ENCODE measurements at regions not wholly inside any gene's neighbourhood (a gene's known extent, or its start where the extent isn't known, plus 50 kb on each side); places are given as distances from the start of the nearest gene placed in this dataset.
"Not testable (repeated sequence)": the region's sequence is repeated elsewhere in the genome, so short reads cannot be mapped to it uniquely, and the experiment has no call there.

- not testable (repeated sequence) for H3K4me1 Mint-ChIP-seq (ENCODE audit: low read depth in 2 of 2); H3K36me3 Mint-ChIP-seq (ENCODE audit: insufficient read depth); H3K27ac Mint-ChIP-seq; H3K9me3 Mint-ChIP-seq; DNase-seq; H3K4me3 Mint-ChIP-seq; ATAC-seq (replicated peaks)
- peaks cover 49 to 58% of the 10 kb centered on the region in 2 donors for H3K27me3 Mint-ChIP-seq
Observed at GRCh38 chr1:147348592-147348991, 106.1 kb downstream of the CHD1L start.

DNA sequence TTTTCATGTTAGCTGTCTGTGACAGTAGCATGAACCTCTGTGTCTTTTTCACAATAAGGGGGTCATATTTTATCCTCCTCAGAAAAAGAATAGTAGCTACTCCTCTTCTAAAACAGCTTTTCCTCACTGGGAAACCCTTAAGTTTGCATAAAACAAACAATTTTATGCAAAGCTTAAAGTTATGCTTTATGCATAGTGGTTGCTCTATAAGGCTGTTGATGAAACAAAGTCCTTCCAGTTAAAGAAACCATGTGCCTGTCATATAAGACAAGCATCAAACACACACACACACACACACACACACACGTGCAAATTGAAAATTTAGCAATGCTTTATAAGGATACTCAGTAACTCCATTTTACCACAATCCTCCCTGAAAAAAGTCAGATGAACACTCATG lies 107.0 kb downstream of the CHD1L start:
- H3K4me1 Mint-ChIP-seq (ENCODE audit: low read depth in 2 of 2) = no peaks in the 10 kb centered on the region

DNA sequence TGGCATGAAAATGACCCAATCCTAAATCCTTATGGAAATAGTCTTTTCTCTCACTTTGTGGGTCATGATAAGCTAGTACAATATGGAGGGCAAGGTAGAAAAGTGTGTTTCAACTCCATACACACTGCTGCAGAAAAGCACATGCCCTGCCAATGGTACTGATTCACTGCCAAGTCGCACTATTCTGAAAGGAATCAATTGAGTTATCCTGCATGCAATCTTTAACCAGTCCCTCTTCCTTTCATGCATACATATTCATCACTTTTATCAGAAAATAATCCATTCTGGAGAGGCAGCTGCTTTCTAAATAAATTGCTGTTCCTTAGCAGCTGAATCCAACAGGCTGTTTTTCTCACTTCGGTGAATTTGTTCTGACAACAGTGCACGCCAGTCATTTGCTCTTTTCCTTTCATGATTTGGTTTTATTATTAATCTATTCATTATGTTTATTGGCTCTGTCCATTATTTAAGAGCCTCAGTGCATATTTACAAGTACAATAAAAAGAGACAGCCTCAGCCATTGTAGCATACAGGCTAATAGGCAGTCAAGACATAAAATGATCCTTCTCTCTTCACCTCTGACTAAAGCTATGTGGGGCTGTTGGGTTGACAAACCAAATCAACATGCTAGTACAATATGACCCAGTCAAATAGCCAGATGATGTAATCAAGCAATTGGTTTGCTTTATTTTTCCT lies 108.8 kb downstream of the CHD1L start:
- ATAC-seq (replicated peaks) = no peak
- H3K27ac Mint-ChIP-seq = no peak overlapping the region
- H3K4me1 Mint-ChIP-seq (ENCODE audit: low read depth in 2 of 2) = no peaks in the 10 kb centered on the region
- H3K9me3 Mint-ChIP-seq = no peaks in the 10 kb centered on the region
- no peak for DNase-seq
- H3K4me3 Mint-ChIP-seq = no peak overlapping the region
- H3K27me3 Mint-ChIP-seq = peaks cover 22 to 33% of the 10 kb centered on the region in 2 donors
- H3K36me3 Mint-ChIP-seq (ENCODE audit: insufficient read depth) = no peaks in the 10 kb centered on the region

More for the DNA sequence above, 107.0 kb downstream of the CHD1L start:
- no peak overlapping the region for H3K27ac Mint-ChIP-seq
- no peaks in the 10 kb centered on the region for H3K36me3 Mint-ChIP-seq (ENCODE audit: insufficient read depth)
- DNase-seq (no peak), ATAC-seq (replicated peaks) (no peak)
- H3K4me3 Mint-ChIP-seq = no peak overlapping the region
- peaks cover 40 to 49% of the 10 kb centered on the region in 2 donors for H3K27me3 Mint-ChIP-seq
- H3K9me3 Mint-ChIP-seq = no peaks in the 10 kb centered on the region

DNA sequence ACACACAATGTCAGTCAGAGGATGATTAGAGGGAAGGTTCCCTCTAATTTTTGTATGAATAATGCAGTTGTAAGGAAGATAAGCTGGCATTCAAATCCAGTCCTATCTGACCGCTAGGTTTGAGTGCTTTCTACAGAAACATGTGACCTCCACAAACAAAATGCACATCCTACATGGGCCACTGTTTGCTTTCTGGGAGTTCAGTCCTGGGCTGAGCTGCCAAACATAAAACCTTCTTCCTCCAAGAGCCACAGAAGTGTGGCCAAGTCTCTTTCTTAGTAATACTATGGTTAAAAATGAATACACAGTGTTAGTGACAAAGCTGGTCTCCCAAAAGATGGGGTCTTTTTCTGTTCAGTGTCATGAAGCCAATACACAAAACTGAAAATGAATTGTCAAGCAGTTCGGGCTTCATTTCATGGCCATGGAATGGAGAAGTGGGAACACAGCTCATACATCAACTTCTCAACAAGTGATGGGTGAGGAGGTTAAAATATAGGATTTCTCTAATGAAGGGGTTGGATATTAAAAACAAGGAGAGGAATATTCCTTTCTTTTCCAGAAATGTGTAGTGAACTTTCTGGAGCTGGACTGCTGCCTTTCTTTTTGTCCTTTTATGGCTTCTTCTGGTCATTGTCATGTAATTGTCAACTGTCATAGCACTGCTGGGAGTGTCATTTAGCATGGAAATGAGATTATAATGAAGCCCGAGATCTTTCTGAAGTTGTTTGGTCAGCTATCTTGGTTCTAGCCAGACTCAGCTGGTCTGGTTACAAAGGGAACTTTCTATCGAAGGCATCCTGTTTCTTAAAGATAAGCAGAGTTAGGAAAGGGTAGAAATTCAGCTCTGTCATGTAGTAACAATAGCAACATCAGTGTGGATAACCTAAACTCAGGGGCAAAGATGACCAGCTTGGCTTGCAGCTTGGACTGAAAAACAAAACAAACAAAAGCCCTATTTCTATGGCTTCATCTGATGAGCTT lies 135.1 kb downstream of the CHD1L start:
- ATAC-seq (replicated peaks) = no peak
- Mint-ChIP-seq H3K27ac (no peak overlapping the region), H3K36me3 (ENCODE audit: insufficient read depth) (no peaks in the 10 kb centered on the region), H3K4me3 (no peak overlapping the region), H3K4me1 (ENCODE audit: low read depth in 2 of 2) (no peaks in the 10 kb centered on the region), H3K9me3 (no peaks in the 10 kb centered on the region), H3K27me3 (peaks cover 22 to 33% of the 10 kb centered on the region in 2 donors)
- DNase-seq = no peak

- Mint-ChIP-seq H3K27ac (no peak overlapping the region), H3K9me3 (no peaks in the 10 kb centered on the region), H3K27me3 (peaks cover 8 to 13% of the 10 kb centered on the region in 2 donors), H3K36me3 (ENCODE audit: insufficient read depth) (no peaks in the 10 kb centered on the region), H3K4me1 (ENCODE audit: low read depth in 2 of 2) (no peaks in the 10 kb centered on the region), H3K4me3 (no peak overlapping the region)
- DNase-seq (no peak), ATAC-seq (replicated peaks) (no peak)
Observed at GRCh38 chr1:147379889-147380288, 137.4 kb downstream of the CHD1L start.

DNA sequence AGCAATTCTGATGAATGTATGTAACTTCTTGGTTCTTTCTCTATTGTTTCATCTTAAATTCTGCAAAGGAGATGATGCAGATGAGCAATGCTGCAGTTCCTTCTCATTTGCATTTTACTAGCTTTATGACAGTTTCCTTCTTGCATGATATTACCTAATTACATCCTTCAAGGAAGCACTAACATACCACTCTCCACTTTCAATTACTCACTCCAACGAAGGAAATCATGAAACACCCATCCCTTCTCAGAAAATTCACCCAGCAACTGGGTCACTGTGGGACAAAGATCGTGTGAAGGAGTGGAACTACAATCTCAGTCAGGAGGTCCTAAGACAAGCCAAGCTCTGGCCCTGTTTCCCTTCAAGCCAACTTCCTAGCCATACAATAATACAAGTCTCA lies 142.3 kb downstream of the CHD1L start:
- H3K9me3 Mint-ChIP-seq = no peaks in the 10 kb centered on the region
- no peaks in the 10 kb centered on the region for H3K36me3 Mint-ChIP-seq (ENCODE audit: insufficient read depth)
- H3K4me3 Mint-ChIP-seq = no peak overlapping the region
- no peak for ATAC-seq (replicated peaks)
- no peak overlapping the region for H3K27ac Mint-ChIP-seq
- no peaks in the 10 kb centered on the region for H3K4me1 Mint-ChIP-seq (ENCODE audit: low read depth in 2 of 2)
- DNase-seq = no peak
- peaks cover 2 to 22% of the 10 kb centered on the region in 2 donors for H3K27me3 Mint-ChIP-seq

GRCh38 chr1:147388969-147389368 lies 146.5 kb downstream of the CHD1L start:
- peaks cover 16 to 29% of the 10 kb centered on the region in 2 donors for H3K27me3 Mint-ChIP-seq
- no peak for ATAC-seq (replicated peaks)
- H3K4me1 Mint-ChIP-seq (ENCODE audit: low read depth in 2 of 2) = no peaks in the 10 kb centered on the region
- no peak overlapping the region for H3K27ac Mint-ChIP-seq
- H3K4me3 Mint-ChIP-seq = no peak overlapping the region
- H3K36me3 Mint-ChIP-seq (ENCODE audit: insufficient read depth) = no peaks in the 10 kb centered on the region
- DNase-seq = no peak
- no peaks in the 10 kb centered on the region for H3K9me3 Mint-ChIP-seq

DNA sequence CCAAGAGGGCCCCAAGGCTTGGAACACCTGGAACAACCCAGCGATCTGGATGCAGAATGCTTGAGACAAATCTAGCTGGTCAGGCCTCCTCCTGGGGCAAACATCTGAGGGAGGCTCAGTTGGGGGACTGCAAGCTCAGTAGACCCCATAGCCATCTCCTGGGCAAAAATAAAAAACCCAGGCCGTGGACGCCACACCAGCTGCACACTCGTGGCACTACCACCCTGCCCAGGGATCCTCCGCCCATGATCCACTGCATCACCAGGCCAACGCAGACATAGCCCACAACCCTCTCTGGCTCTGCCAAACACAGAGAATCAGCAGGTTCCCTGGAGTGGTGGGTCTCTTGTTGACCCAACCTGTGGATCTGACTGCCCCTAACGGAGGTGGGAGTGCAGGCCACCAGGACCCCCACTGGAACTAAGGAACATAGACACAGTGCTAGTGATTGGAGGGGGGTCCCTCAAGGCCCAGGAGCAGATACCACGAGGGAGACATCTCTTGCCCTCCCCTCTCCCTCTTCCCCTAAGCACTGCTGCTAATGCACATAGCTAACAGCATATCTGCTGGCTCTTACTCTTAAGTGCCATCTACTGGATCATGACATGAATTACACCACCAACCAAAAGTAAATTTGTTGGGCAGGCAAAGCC lies 147.2 kb downstream of the CHD1L start:
- no peak overlapping the region for H3K27ac Mint-ChIP-seq
- H3K4me1 Mint-ChIP-seq (ENCODE audit: low read depth in 2 of 2) = no peaks in the 10 kb centered on the region
- H3K4me3 Mint-ChIP-seq = no peak overlapping the region
- ATAC-seq (replicated peaks) (peak; percentile 35), DNase-seq (peak in 1 of 3 experiments; percentile 4)
- no peaks in the 10 kb centered on the region for H3K36me3 Mint-ChIP-seq (ENCODE audit: insufficient read depth)
- peaks cover 16 to 29% of the 10 kb centered on the region in 2 donors for H3K27me3 Mint-ChIP-seq
- H3K9me3 Mint-ChIP-seq = no peaks in the 10 kb centered on the region

DNA sequence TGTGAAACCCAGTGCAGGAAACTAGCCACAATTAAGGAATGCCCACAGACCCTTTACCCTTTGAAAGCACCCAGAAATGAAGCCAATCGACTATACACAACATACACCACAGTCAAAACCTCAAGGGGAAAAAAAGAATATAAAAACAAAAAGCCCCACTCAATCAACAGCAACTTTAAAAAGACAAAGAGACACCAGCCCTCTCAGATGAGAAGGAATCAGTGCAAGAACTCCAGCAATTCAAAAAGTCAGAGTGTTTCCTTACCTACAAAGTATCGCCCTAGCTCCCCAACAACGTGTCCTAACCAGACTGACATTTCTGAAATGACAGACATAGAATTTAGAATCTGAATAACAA lies 147.7 kb downstream of the CHD1L start:
- peaks cover 16 to 29% of the 10 kb centered on the region in 2 donors for H3K27me3 Mint-ChIP-seq
- no peak overlapping the region for H3K27ac Mint-ChIP-seq
- DNase-seq (no peak), ATAC-seq (replicated peaks) (no peak)
- H3K4me1 Mint-ChIP-seq (ENCODE audit: low read depth in 2 of 2) = no peaks in the 10 kb centered on the region
- H3K4me3 Mint-ChIP-seq = no peak overlapping the region
- H3K36me3 Mint-ChIP-seq (ENCODE audit: insufficient read depth) = no peaks in the 10 kb centered on the region
- no peaks in the 10 kb centered on the region for H3K9me3 Mint-ChIP-seq

DNA sequence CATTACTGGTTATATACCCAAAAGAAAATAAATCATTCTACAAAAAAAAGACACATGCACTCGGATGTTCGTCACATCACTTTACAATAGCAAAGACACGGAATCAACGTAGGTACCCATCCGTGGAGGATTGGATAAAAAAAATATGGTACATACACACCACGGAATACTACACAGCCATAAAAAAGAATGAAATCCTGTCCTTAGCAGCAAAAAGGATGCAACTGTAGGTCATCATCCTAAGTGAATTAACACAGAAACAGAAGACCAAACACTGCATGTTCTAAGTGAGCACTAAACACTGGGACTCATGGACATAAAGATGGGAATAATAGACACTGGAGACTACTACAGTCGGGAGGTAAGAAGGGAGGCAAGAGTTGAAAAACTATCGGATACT lies 148.6 kb downstream of the CHD1L start:
- H3K36me3 Mint-ChIP-seq (ENCODE audit: insufficient read depth) = no peaks in the 10 kb centered on the region
- H3K4me1 Mint-ChIP-seq (ENCODE audit: low read depth in 2 of 2) = no peaks in the 10 kb centered on the region
- H3K27ac Mint-ChIP-seq = no peak overlapping the region
- H3K9me3 Mint-ChIP-seq = no peaks in the 10 kb centered on the region
- peaks cover 17 to 34% of the 10 kb centered on the region in 2 donors for H3K27me3 Mint-ChIP-seq
- H3K4me3 Mint-ChIP-seq = no peak overlapping the region
- DNase-seq (no peak), ATAC-seq (replicated peaks) (no peak)

DNA sequence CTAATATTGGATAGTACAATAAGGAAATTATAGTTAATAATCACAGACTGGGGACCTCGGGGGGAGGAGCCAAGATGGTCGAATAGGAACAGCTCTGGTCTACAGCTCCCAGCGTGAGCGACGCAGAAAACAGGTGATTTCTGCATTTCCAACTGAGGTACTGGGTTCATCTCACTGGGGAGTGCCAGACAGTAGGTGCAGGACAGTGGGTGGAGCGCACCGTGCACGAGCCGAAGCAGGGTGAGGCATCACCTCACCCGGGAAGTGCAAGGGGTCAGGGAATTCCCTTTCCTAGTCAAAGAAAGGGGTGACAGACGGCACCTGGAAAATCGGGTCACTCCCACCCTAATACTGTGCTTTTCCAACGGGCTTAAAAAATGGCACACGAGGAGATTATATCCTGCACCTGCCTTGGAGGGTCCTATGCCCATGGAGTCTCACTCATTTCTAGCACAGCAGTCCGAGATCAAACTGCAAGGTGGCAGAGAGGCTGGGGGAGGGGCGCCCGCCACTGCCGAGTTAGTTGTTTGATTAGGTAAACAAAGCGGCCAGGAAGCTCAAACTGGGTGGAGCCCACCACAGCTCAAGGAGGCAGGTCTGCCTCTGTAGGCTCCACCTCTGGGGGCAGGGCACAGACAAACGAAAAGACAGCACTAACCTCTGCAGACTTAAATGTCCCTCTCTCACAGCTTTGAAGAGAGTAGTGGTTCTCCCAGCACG lies 138.8 kb upstream of the BCL9 start:
- not testable (repeated sequence) for H3K4me1 Mint-ChIP-seq (ENCODE audit: low read depth in 2 of 2); H3K36me3 Mint-ChIP-seq (ENCODE audit: insufficient read depth); H3K4me3 Mint-ChIP-seq; H3K9me3 Mint-ChIP-seq; H3K27ac Mint-ChIP-seq; DNase-seq; ATAC-seq (replicated peaks)
- H3K27me3 Mint-ChIP-seq = peaks cover 66 to 71% of the 10 kb centered on the region in 2 donors

DNA sequence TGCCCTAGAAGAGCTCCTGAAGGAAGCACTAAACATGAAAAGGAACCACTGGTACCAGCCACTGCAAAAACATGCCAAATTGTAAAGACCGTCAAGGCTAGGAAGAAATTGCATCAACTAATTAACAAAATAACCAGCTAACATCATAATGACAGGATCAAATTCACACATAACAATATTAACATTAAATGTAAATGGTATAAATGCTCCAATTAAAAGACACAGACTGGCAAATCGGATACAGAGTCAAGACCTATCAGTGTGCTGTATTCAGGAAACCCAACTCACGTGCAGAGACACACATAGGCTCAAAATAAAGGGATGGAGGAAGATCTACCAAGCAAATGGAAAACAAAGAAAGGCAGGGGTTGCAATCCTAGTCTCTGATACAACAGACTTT lies 137.0 kb upstream of the BCL9 start:
- not testable (repeated sequence) for ATAC-seq (replicated peaks); H3K27ac Mint-ChIP-seq; DNase-seq; H3K4me3 Mint-ChIP-seq; H3K4me1 Mint-ChIP-seq (ENCODE audit: low read depth in 2 of 2); H3K9me3 Mint-ChIP-seq; H3K36me3 Mint-ChIP-seq (ENCODE audit: insufficient read depth)
- peaks cover 50 to 60% of the 10 kb centered on the region in 2 donors for H3K27me3 Mint-ChIP-seq

GRCh38 chr1:147409886-147410285 lies 131.4 kb upstream of the BCL9 start:
- Mint-ChIP-seq H3K4me3 (no peak overlapping the region), H3K36me3 (ENCODE audit: insufficient read depth) (no peaks in the 10 kb centered on the region), H3K27me3 (peaks cover 32 to 37% of the 10 kb centered on the region in 2 donors), H3K9me3 (peaks cover 0 to 3% of the 10 kb centered on the region in 2 donors), H3K27ac (no peak overlapping the region), H3K4me1 (ENCODE audit: low read depth in 2 of 2) (no peaks in the 10 kb centered on the region)
- ATAC-seq (replicated peaks) (no peak), DNase-seq (no peak)

Data from effector memory CD8-positive, alpha-beta T cell (primary cell).